ENCODE measurements at regions not wholly inside any gene's neighbourhood (a gene's known extent, or its start where the extent isn't known, plus 50 kb on each side); places are given as distances from the start of the nearest gene placed in this dataset.
"Not testable (repeated sequence)": the region's sequence is repeated elsewhere in the genome, so short reads cannot be mapped to it uniquely, and the experiment has no call there.

DNA sequence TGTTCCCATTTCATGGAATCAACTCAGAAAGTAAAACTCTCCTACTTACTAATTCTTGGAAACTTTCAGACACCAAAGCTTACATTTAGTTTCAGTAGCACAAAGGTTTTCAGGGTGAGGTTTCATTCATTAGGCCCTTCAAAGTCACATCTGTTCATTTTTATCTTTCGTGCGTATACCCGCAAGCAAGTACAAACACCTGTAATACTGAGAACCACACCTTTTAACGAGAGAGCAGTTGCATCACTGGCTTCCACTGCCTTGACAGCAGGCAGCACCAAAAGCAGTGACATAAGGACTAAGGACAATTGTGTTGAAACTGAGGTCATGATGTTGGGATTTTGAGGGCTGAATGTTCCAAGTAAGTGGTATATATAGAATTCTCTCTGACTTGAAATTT lies 60.5 kb downstream of the GOLGA6L22 start:
- H3K4me3 ChIP-seq (ENCODE audit: low read depth, low read length); CTCF ChIA-PET; DNase-seq (ENCODE audit: low read depth, low spot score); POLR2A ChIA-PET: not testable (repeated sequence)

DNA sequence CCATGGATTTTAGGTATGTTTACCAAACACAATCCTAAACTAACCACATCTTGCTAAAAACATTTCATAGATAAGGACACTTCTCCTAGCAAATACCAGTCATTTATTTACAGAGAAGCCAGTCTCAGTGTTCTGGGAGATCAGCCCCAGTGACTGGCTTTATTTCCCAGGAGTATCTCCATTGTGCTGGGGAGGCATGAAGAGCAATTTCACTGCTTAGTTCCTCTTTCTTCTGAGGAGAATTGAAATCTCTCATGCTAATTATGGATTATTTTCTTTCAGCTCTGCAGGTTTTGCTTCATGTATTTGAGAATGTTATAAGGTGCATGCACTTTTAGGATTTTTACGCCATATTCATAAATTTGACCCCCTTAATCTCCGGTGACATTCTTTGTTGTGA lies 67.8 kb downstream of the GOLGA6L22 start:
- H3K4me3 ChIP-seq (ENCODE audit: low read depth, low read length); CTCF ChIA-PET; DNase-seq (ENCODE audit: low read depth, low spot score); POLR2A ChIA-PET: not testable (repeated sequence)

DNA sequence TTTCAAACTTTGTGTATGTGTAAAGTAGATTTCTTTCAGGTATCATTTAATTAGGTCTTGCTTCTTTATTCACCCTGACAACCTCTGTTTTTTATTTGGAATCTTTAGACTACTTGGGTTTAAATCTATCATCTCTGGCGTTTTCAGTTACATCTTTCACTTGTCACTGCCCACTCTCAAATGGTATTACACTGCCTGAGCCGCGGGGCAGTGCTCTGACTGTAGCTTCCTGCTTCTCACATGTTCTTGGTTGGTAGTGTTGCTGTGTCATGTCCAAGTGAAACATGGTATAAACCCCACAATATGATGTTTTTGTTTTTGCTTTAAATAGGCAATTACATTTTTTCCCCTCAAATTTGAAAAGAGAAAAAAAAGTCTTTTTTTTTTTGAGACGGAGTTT lies 68.3 kb downstream of the GOLGA6L22 start:
- POLR2A ChIA-PET; CTCF ChIA-PET; H3K4me3 ChIP-seq (ENCODE audit: low read depth, low read length); DNase-seq (ENCODE audit: low read depth, low spot score): not testable (repeated sequence)

DNA sequence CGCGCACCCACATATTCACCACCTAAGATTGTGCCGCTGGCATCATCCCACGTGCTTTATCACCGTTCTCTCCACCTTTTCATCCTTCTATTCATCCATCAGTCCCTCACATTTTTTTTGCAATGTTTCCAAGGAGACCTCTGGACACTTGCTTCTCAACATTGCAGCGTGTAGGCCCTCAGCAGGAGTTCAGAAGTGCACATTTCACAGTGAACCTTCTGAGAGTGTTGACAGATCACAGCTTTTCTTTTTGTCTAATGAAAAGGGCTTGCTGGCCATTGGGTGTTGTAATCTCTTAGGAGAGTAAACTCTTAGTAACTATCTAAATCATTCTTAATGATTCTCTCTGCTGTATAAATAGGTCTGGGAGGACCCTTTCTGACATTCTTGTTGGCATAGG lies 70.5 kb downstream of the GOLGA6L22 start:
- DNase-seq (ENCODE audit: low read depth, low spot score); CTCF ChIA-PET; POLR2A ChIA-PET; H3K4me3 ChIP-seq (ENCODE audit: low read depth, low read length): not testable (repeated sequence)

DNA sequence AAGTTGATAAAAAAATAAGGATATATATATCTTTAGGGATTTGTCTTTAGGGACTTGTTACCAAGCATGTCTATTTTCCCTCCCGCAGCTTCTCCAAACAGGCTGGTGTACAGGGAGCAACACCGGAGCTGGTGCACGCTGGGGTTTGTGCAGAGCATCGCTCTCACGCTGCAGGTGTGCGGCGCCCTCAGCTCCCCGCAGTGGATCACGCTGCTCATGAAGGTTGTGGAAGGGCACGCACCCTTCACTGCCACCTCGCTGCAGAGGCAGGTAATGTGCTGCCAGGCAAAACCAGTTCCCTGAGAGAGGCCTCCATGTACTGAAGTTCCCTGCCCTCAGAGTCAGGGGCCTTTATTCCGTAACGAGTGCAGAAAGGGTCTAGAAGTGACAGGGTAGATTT lies 101.0 kb downstream of the GOLGA6L22 start:
- H3K4me3 ChIP-seq (ENCODE audit: low read depth, low read length); DNase-seq (ENCODE audit: low read depth, low spot score); CTCF ChIA-PET; POLR2A ChIA-PET: not testable (repeated sequence)

DNA sequence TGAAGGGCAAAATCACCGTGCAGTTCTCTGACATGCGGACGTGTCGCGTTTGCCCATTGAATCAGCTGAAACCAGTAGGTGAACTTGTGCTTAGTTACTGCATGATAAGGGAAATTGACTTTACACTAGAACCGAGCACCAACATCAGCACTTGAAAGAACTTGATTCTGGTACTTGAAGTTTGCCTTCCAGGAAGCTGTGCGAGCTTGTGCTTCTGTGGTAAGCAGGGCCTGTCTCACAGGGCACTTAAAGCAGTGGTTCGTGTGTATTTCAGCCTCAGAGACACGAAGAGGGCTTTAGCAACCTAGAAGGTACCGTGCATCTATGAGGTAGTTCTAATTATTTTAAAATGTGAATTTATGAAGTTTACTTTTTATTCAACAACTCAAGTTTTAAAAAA lies 103.0 kb downstream of the GOLGA6L22 start:
- CTCF ChIA-PET; POLR2A ChIA-PET; H3K4me3 ChIP-seq (ENCODE audit: low read depth, low read length); DNase-seq (ENCODE audit: low read depth, low spot score): not testable (repeated sequence)

DNA sequence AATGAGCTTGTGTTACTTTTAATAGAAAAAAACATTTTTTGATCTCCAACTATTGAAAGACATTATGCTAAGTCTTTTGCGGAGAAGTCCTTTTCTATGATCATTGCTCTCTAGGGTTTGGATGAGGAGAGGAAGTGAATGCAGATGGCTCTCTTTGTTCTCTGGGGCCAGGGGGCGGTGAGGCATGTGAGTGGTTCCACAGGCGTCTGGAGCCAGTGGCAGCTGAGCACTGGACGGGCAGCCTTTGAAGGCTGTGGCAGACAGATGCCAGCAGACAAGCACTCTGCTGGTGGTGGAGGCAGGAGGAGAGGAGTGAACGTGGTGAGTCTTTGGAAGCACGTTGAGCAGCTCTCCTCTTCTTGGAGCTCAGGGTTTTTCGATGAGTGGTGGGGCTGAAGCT lies 107.8 kb downstream of the GOLGA6L22 start:
- CTCF ChIA-PET; H3K4me3 ChIP-seq (ENCODE audit: low read depth, low read length); POLR2A ChIA-PET; DNase-seq (ENCODE audit: low read depth, low spot score): not testable (repeated sequence)

DNA sequence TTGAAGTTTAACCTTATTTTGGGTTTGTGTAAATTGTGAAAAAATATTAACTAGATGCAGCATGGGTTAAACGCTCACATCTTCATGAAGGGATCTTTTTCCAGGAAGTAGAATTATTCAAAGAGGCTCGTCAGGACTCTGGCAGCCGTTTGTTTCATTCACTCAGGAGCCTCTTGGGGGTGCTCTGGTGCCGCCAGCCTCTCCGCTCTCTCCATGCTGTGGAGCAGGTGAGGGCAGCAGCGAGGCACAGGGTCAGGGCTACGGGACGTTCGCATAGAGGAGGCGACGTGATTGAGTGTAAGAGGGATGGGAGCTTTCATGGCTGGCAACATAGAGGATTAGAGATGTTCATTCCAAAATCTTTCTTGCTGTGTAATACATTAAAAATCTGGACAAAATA lies 110.8 kb downstream of the GOLGA6L22 start:
- CTCF ChIA-PET; H3K4me3 ChIP-seq (ENCODE audit: low read depth, low read length); POLR2A ChIA-PET; DNase-seq (ENCODE audit: low read depth, low spot score): not testable (repeated sequence)

DNA sequence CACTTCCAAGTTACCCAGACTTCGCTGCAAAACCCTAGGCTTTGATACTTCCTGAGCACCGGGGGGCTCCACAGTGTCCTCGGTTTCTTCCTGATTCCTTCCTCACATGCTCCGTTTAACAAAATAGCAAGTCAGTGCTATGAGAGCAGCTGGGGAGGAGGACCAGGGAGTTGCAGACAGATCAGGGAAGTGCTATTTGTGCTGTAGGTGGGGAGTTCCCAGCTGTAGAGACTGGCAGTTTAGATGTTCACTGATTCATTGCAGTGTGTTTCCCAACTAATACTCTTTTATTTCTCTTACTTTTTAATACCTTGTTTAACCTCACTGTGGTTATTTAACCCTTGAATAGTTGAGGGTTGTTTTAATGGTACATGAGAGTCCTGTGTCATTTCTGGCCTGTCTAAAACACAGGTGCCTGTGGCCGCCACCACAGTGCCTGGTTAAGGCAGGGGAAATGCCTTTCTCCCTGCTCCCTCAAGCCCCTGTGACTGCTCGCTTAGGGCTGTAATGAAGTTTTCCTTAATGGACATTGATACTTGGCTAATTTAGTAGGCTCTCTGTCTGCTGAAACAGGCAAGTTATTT lies 113.5 kb downstream of the GOLGA6L22 start:
- DNase-seq (ENCODE audit: low read depth, low spot score); H3K4me3 ChIP-seq (ENCODE audit: low read depth, low read length); CTCF ChIA-PET; POLR2A ChIA-PET: not testable (repeated sequence)

DNA sequence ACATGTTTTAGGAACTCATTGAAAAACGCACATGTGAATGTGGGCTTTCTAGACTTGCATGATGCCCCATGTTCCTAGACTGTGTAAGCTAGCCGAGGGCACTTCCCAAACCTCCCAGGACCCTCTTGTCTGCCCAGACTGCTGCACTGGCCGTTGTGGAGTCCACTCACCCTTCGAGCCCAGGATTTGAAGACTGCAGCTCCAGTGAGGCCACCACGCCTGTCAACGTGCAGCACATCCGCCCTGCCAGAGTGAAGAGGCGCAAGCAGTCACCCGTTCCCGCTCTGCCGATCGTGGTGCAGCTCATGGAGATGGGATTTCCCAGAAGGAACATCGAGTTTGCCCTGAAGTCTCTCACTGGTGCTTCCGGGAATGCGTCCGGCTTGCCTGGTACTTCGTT lies 114.1 kb downstream of the GOLGA6L22 start:
- POLR2A ChIA-PET; H3K4me3 ChIP-seq (ENCODE audit: low read depth, low read length); CTCF ChIA-PET; DNase-seq (ENCODE audit: low read depth, low spot score): not testable (repeated sequence)

DNA sequence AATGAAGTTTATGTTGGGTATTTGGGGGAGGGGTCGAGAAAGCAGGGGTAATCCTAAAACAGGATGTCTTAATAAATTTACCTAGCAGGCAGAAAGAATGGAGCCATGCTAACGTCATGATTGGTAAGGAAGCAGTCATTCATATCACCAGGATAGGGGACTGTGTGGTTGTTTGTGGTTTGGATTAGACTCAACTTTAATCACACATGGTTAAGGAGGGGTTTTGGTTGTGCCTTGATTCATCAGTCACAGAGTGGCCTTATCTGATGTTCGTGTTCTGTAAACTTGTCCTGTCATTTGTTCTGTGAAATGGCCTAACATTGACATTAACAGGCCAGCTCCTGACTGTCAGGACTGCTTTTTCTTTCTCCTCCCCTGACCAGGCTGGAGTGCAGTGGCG lies 119.1 kb downstream of the GOLGA6L22 start:
- DNase-seq (ENCODE audit: low read depth, low spot score); POLR2A ChIA-PET; CTCF ChIA-PET; H3K4me3 ChIP-seq (ENCODE audit: low read depth, low read length): not testable (repeated sequence)

DNA sequence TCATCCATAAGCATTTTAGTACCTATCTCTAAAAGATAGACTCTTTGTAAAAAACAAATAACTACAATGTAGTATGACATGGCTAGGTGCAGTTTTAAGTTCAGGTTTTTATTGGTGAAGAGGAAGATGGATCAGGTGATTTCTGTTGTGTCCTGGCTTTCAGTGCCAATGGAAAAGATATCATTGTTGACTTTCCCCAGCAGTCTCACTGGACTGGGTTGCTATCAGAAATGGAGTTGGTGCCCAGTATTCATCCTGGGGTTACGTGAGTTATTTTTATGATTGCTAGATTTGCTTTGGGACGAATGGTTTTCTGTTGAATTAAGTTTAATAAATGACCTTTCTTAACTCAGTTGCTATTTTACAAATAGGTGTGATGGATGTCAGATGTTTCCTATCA lies 120.5 kb downstream of the GOLGA6L22 start:
- H3K4me3 ChIP-seq (ENCODE audit: low read depth, low read length); POLR2A ChIA-PET; CTCF ChIA-PET; DNase-seq (ENCODE audit: low read depth, low spot score): not testable (repeated sequence)

DNA sequence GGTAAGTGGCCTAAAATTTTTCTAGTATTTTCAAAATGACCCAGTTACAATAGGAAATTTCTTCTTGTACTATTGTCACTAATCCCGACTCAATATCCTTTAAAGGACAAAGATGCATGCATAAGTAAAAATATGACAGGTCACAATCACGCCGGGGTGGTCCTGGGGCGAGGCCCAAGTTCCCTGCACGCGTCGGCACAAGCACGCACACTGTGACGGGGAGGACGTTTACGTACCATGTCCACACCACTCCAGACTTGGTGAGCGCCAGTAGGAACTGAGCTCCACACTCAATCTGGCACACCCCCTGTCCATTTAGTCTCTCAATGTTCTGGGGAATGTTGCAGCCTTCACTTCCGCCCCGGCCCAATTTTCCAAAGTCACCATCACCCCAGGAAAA lies 128.7 kb downstream of the GOLGA6L22 start:
- CTCF ChIA-PET; POLR2A ChIA-PET; DNase-seq (ENCODE audit: low read depth, low spot score); H3K4me3 ChIP-seq (ENCODE audit: low read depth, low read length): not testable (repeated sequence)

DNA sequence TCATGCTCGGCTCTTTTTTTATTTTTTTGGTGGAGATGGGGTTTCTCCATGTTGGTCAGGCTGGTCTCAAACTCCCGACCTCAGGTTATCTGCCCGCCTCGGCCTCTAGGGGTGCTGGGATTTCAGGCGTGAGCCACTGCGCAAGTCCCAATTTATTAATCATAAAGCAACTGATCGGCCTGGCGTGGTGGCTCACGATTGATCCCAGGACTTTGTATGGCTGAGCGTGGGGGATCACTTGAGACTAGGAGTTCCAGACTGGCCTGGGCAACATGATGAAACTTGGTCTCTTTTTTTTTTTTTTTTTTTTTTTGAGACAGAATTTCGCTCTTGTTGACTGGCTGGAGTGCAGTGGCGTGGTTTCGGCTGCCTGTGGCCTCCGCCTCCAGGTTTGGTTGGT lies 139.8 kb downstream of the GOLGA6L22 start:
- DNase-seq (ENCODE audit: low read depth, low spot score); H3K4me3 ChIP-seq (ENCODE audit: low read depth, low read length); CTCF ChIA-PET; POLR2A ChIA-PET: not testable (repeated sequence)

DNA sequence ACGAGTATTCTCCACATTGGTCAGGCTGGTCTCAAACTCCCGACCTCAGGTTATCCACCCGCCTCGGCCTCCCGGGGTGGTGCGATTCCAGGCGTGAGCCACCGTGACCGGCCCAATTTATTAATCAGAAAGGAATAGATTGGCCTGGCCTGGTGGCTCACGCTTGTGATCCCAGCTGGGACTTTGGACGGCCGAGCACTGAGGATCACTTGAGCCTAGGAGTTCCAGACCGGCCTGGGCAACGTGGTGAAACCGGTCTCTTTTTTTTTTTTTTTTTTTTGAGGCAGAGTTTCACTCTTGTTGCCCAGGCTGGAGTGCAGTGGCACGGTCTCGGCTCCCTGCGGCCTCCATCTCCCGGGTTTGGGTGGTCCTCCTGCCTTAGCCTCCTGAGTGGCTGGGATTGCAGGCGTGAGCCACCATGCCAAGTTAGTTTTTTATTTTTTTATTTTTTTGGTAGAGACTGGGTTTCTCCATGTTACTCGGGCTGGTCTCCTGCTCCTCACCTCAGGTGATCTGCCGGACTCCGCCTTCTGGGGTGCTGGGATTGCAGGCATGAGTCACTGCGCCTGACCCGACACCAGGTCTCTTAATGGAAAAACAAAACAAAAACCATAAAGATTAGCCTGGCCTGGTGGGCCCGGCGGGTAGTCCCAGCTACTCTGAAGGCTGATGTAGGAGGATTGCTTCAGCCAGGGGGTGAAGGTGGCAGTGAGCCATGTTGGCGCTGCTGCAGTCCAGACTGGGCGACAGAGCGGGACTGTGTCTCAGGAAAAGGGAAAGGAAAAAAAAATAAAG lies 141.0 kb downstream of the GOLGA6L22 start:
- DNase-seq (ENCODE audit: low read depth, low spot score); POLR2A ChIA-PET; H3K4me3 ChIP-seq (ENCODE audit: low read depth, low read length); CTCF ChIA-PET: not testable (repeated sequence)

DNA sequence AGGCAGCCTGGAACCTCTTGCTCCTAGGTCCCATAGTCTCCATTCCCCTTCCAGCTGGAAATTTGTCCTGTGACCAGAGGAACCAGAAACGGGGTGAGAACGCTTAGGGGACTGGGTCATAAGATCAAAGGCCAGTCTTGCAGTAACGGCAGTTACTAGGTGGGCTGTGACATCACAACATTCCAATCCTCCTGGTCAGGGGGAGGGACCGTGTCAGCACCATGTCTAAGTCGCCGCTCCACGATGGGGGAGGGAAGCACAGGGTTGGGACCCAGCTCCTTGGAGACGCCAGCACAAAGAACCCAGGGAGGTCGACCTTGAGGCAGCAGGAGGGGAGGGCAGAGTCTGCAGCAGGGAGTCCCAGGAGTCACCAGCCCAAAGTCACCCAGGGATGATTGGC lies 158.3 kb downstream of the GOLGA6L22 start:
- H3K4me3 ChIP-seq (ENCODE audit: low read depth, low read length); POLR2A ChIA-PET; DNase-seq (ENCODE audit: low read depth, low spot score); CTCF ChIA-PET: not testable (repeated sequence)

DNA sequence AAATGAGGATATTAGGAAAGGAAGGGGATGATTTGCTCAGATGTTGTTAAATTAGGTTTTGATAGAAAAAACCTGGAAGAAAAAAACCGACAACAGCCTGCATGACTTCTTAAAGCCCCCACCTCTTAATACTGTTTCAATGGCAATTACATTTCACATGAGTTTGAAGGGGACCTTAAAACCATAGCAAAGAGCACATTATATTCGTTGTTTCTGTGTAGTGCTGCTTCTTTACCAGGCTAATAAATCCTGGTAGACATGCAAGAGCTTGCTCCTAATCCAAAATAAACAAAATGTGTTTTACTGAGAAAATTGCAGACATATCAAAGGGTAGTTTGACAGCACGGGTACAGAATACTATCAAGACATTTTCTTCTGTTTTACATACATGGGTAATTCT lies 154.7 kb upstream of the NIPA1 start:
- H3K4me3 ChIP-seq (ENCODE audit: low read depth, low read length); CTCF ChIA-PET; POLR2A ChIA-PET; DNase-seq (ENCODE audit: low read depth, low spot score): not testable (repeated sequence)

DNA sequence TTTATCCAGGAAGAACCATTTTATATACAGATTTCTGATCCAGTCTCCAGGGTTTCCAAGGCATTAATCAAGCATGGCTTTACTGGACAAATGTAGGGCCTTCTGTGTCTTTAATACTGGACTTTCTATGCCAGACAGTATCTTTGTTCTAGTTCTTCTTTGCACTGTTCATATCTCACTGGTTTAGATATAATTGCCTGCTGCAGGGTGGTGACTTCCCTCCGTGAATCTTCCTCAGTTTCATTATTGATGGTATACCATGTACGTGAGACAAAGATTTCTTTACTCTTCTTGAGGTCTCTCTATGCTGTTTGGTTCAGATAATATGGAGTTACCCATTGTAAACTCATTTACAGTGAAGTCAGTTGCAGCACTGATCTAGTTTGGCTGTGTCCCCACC lies 146.5 kb upstream of the NIPA1 start:
- CTCF ChIA-PET; POLR2A ChIA-PET; DNase-seq (ENCODE audit: low read depth, low spot score); H3K4me3 ChIP-seq (ENCODE audit: low read depth, low read length): not testable (repeated sequence)
